IMR-90 (cell line): ENCODE measurements at regions not wholly inside any gene's neighbourhood (a gene's known extent, or its start where the extent isn't known, plus 50 kb on each side); places are given as distances from the start of the nearest gene placed in this dataset.

Source experiments
- ATAC-seq: fragments of 200-7000 bp; cut with Tn5 transposase; 2 replicates; pipeline ENCODE4 v1.9.1; 2020; ENCODE audit warnings: low read depth, mild to moderate bottlenecking, moderate library complexity
- BruUV-seq: library from RNA; stranded (reverse); fragments of 400-500 nt; replicated peaks from 2 replicates; lab custom pipeline; 2021; lab: Mats Ljungman, UMichigan
- CTCF ChIA-PET: fragments of 300-600 bp; formaldehyde crosslinking; extraction: SDS; loops from one replicate; lab custom pipeline; 2021; ENCODE audit warnings: antibody characterized with exemption; lab: Yijun Ruan, JAX
- POLR2A ChIA-PET: fragments of 300-600 bp; sonication (Branson Sonifier 250); formaldehyde crosslinking; loops from one replicate; lab custom pipeline; 2022; ENCODE audit warnings: antibody characterized with exemption; ENCODE audit not compliant: unreplicated experiment; lab: Charles Lee
- DNase-seq: peaks from one replicate; pipeline ENCODE4 v3.0.0; 2013
- H2AFZ ChIP-seq: replicated peaks from 2 replicates; pipeline ENCODE3; 2013; ENCODE audit warnings: low read length, mild to moderate bottlenecking; ENCODE audit not compliant: poor library complexity
- H2AK5ac ChIP-seq: 2 replicates; pipeline ENCODE4 v1.6.1; 2013; ENCODE audit warnings: low read depth, low read length, inconsistent platforms
- H2AK9ac ChIP-seq: replicated peaks from 2 replicates; pipeline ENCODE3; 2013; ENCODE audit warnings: mild to moderate bottlenecking, low read depth, low read length, moderate library complexity; ENCODE audit not compliant: poor library complexity
- H2BK120ac ChIP-seq: 2 replicates; pipeline ENCODE4 v1.6.1; 2013; ENCODE audit warnings: low read depth, low read length, inconsistent platforms
- H2BK15ac ChIP-seq: 3 replicates; pipeline ENCODE4 v1.6.1; 2013; ENCODE audit warnings: low read depth, low read length, inconsistent platforms
- H2BK20ac ChIP-seq: 2 replicates; pipeline ENCODE4 v1.6.1; 2013; ENCODE audit warnings: low read depth, mild to moderate bottlenecking, inconsistent platforms, low read length, moderate library complexity
- H2BK5ac ChIP-seq: 2 replicates; pipeline ENCODE4 v1.6.1; 2013; ENCODE audit warnings: mild to moderate bottlenecking, low read depth, low read length, inconsistent platforms; ENCODE audit not compliant: poor library complexity, severe bottlenecking
- H3K14ac ChIP-seq: replicated peaks from 2 replicates; pipeline ENCODE4 v1.6.1; 2013; ENCODE audit warnings: low read depth, low read length, inconsistent platforms
- H3K18ac ChIP-seq: 2 replicates; pipeline ENCODE4 v1.6.1; 2013; ENCODE audit warnings: low read depth, low read length, control low read depth
- H3K23ac ChIP-seq: 2 replicates; pipeline ENCODE4 v1.6.1; 2013; ENCODE audit warnings: low read depth, low read length, inconsistent platforms
- H3K27ac ChIP-seq: 2 replicates; pipeline ENCODE4 v1.5.1; 2013; ENCODE audit warnings: mild to moderate bottlenecking, control low read depth, low read length; ENCODE audit not compliant: insufficient read depth
- H3K27me3 ChIP-seq: 2 replicates; pipeline ENCODE4 v1.6.1; 2013; ENCODE audit warnings: low read length; ENCODE audit not compliant: control insufficient read depth, insufficient read depth
- H3K36me3 ChIP-seq: 2 replicates; pipeline ENCODE4 v1.6.1; 2013; ENCODE audit warnings: low read length, mixed read lengths; ENCODE audit not compliant: control insufficient read depth, insufficient read depth
- H3K4ac ChIP-seq: 2 replicates; pipeline ENCODE4 v1.6.1; 2013; ENCODE audit warnings: low read depth, low read length, inconsistent platforms
- H3K4me1 ChIP-seq: 2 replicates; pipeline ENCODE4 v1.6.1; 2013; ENCODE audit warnings: low read length, mixed read lengths; ENCODE audit not compliant: control insufficient read depth, insufficient read depth
- H3K4me2 ChIP-seq: 2 replicates; pipeline ENCODE4 v1.6.1; 2013; ENCODE audit warnings: low read depth, mild to moderate bottlenecking, control low read depth, low read length, moderate library complexity
- H3K4me3 ChIP-seq: 2 replicates; pipeline ENCODE4 v1.5.1; 2013; ENCODE audit warnings: low read depth, mild to moderate bottlenecking, control low read depth, low read length, moderate library complexity; ENCODE audit not compliant: insufficient read depth
- H3K56ac ChIP-seq: 2 replicates; pipeline ENCODE4 v1.6.1; 2013; ENCODE audit warnings: low read length, inconsistent platforms; ENCODE audit not compliant: insufficient read depth; ENCODE audit errors: extremely low read depth
- H3K79me1 ChIP-seq, 2 experiments: 2 replicates each; pipeline ENCODE4 v1.6.1; 2013; ENCODE audit warnings: low read length in 2 of 2, inconsistent platforms in 1 of 2, low read depth in 1 of 2
- H3K9ac ChIP-seq: 2 replicates; pipeline ENCODE4 v1.6.1; 2013; ENCODE audit warnings: low read depth, low read length, control low read depth
- H3K9me1 ChIP-seq: 2 replicates; pipeline ENCODE4 v1.6.1; 2013; ENCODE audit warnings: low read length, inconsistent platforms; ENCODE audit not compliant: insufficient read depth
- H3K9me3 ChIP-seq: 2 replicates; pipeline ENCODE4 v1.6.1; 2013; ENCODE audit warnings: low read length; ENCODE audit not compliant: control insufficient read depth, insufficient read depth
- H4K20me1 ChIP-seq: 2 replicates; pipeline ENCODE4 v1.6.1; 2013; ENCODE audit warnings: low read length, inconsistent platforms; ENCODE audit not compliant: insufficient read depth
- H4K5ac ChIP-seq: 2 replicates; pipeline ENCODE4 v1.6.1; 2013; ENCODE audit warnings: mild to moderate bottlenecking, low read depth, low read length, control low read depth
- H4K8ac ChIP-seq, 2 experiments: 2 replicates each; pipeline ENCODE4 v1.6.1; 2013; ENCODE audit warnings: low read depth in 2 of 2, low read length in 2 of 2, control low read depth in 1 of 2, inconsistent platforms in 1 of 2
- H4K91ac ChIP-seq: 2 replicates; pipeline ENCODE4 v1.6.1; 2013; ENCODE audit warnings: low read depth, low read length, inconsistent platforms; ENCODE audit not compliant: insufficient read depth
- BHLHE40 ChIP-seq: fragments of 150-350 bp; IDR thresholded peaks from 2 replicates; pipeline ENCODE4 v1.6.1; 2016; ENCODE audit warnings: mild to moderate bottlenecking, low read depth, low read length
- CTCF ChIP-seq: conservative IDR thresholded peaks from 2 replicates; pipeline ENCODE4 v1.5.1; 2012; ENCODE audit warnings: mild to moderate bottlenecking, low read depth, low read length, improper control_type of control experiment
- RAD21 ChIP-seq: IDR thresholded peaks from 2 replicates; pipeline ENCODE4 v1.6.1; 2012; ENCODE audit warnings: low read length, improper control_type of control experiment
- RFX5 ChIP-seq: IDR thresholded peaks from 2 replicates; pipeline ENCODE4 v1.8.0; 2012; ENCODE audit warnings: low read depth, mild to moderate bottlenecking, low read length, moderate library complexity
- SMC3 ChIP-seq: fragments of 150-350 bp; IDR thresholded peaks from 2 replicates; pipeline ENCODE4 v1.6.1; 2016; ENCODE audit warnings: low read depth, mild to moderate bottlenecking, antibody characterized with exemption, low read length, moderate library complexity
- dilution Hi-C: fragments of 300-500 bp; cut with HindIII; formaldehyde crosslinking; loops from one replicate; pipeline ENCODE4 v1.14.3; 2018; ENCODE audit warnings: low sequenced_read_pairs; ENCODE audit not compliant: unreplicated experiment
- in situ Hi-C: fragments of 300-500 bp; cut with MboI; formaldehyde crosslinking; loops from 3 replicates; pipeline ENCODE4 v1.14.3; 2019; ENCODE audit warnings: low sequenced_read_pairs, inconsistent platforms, mixed read lengths
- intact Hi-C: fragments of 100-400 bp; cut with micrococcal nuclease; formaldehyde crosslinking; loops from 2 replicates; pipeline ENCODE4 v1.10.0; 2022

GRCh38 chr2:173593109-173593508 lies 238.4 kb downstream of the CDCA7 start:
- BruUV-seq, result no TSS peak
- no peak overlapping the region for H3K9ac ChIP-seq
- no peak overlapping the region for H4K8ac ChIP-seq
- no peaks in the 10 kb centered on the region for H3K9me1 ChIP-seq
- no peak overlapping the region for H2AK9ac ChIP-seq
- H3K4me3 ChIP-seq, result no peak overlapping the region
- H3K27ac ChIP-seq, result no peak overlapping the region
- no peak overlapping the region for H3K4me2 ChIP-seq
- no peak overlapping the region for H2BK15ac ChIP-seq
- in situ Hi-C loops (loop anchor here (25.0 kb wide), 1 partner anchor 744 kb away; the partner anchor contains the start of gene SP9), dilution Hi-C loops (no loop called here), intact Hi-C loops (no loop called here)
- ChIA-PET POLR2A (no interaction called here), CTCF (no interaction called here)
- H2BK120ac ChIP-seq, result no peak overlapping the region
- no peak overlapping the region for H2BK5ac ChIP-seq
- H3K18ac ChIP-seq, result no peak overlapping the region
- no peak overlapping the region for H2AFZ ChIP-seq
- no peaks in the 10 kb centered on the region for H4K20me1 ChIP-seq
- no peak overlapping the region for H3K4ac ChIP-seq
- no peak overlapping the region for H3K56ac ChIP-seq
- H3K9me3 ChIP-seq, result peaks cover 6% of the 10 kb centered on the region; the same call in 1 of the 2 replicates
- peaks cover 3% of the 10 kb centered on the region; the same call in 1 of the 2 replicates for H3K4me1 ChIP-seq
- no peak for TF ChIP-seq CTCF
- no peak for TF ChIP-seq SMC3
- TF ChIP-seq BHLHE40, result no peak
- TF ChIP-seq RFX5, result no peak
- TF ChIP-seq RAD21, result no peak
- no peak overlapping the region for H4K91ac ChIP-seq
- no peak overlapping the region for H3K23ac ChIP-seq
- H3K79me1 ChIP-seq, result no peaks in the 10 kb centered on the region
- no peak overlapping the region for H4K5ac ChIP-seq
- no peaks in the 10 kb centered on the region for H3K27me3 ChIP-seq
- ATAC-seq (no peak), DNase-seq (no peak)
- H2BK20ac ChIP-seq, result no peak overlapping the region
- H3K14ac ChIP-seq, result no peak overlapping the region
- H3K36me3 ChIP-seq, result no peaks in the 10 kb centered on the region
- no peak overlapping the region for H2AK5ac ChIP-seq
